ENCODE measurements at regions not wholly inside any gene's neighbourhood (a gene's known extent, or its start where the extent isn't known, plus 50 kb on each side); places are given as distances from the start of the nearest gene placed in this dataset.
A peak's percentile ranks its signal among the peaks of the same experiment; 100 is the strongest.

- Histone ChIP-seq H3K4me2 (ENCODE audit: low read length) (no peak overlapping the region), H3K27ac (ENCODE audit: low read depth, low read length) (no peak overlapping the region), H3K9me3 (ENCODE audit: control insufficient read depth, insufficient read depth, low read length) (no peaks in the 10 kb centered on the region), H3K27me3 (ENCODE audit: control insufficient read depth, low read length) (no peaks in the 10 kb centered on the region), H3K79me2 (ENCODE audit: control insufficient read depth, low read length) (no peaks in the 10 kb centered on the region), H3F3A (ENCODE audit: control insufficient read depth, insufficient read depth) (no peaks in the 10 kb centered on the region), H3K9me2 (replicated peaks; ENCODE audit: control insufficient read depth, low read length) (no peaks in the 10 kb centered on the region), H3K4me1 (ENCODE audit: control insufficient read depth, low read length) (peaks cover 3% of the 10 kb centered on the region; the same call in 1 of the 2 replicates), H3K4me3 (ENCODE audit: low read length) (no peak overlapping the region), H3K36me3 (ENCODE audit: control insufficient read depth, low read length) (no peaks in the 10 kb centered on the region), H4K20me1 (ENCODE audit: control insufficient read depth, insufficient read depth, low read depth, low read length) (no peaks in the 10 kb centered on the region)
- TF ChIP-seq EZH2phosphoT487 (IDR thresholded peaks at IDR 0.05; ENCODE audit: borderline replicate concordance, low read length) = no peak
- TF ChIP-seq CTCF (IDR thresholded peaks at IDR 0.05; ENCODE audit: low read depth, low read length, poor library complexity, severe bottlenecking) = peak; percentile 25
Measured at GRCh38 chr13:79079351-79079839, 326.7 kb downstream of the RBM26 start.

- Histone ChIP-seq H4K20me1 (ENCODE audit: control insufficient read depth, insufficient read depth, low read depth, low read length) (no peaks in the 10 kb centered on the region), H3K9me3 (ENCODE audit: control insufficient read depth, insufficient read depth, low read length) (no peaks in the 10 kb centered on the region), H3K9me2 (replicated peaks; ENCODE audit: control insufficient read depth, low read length) (no peaks in the 10 kb centered on the region), H3K4me3 (ENCODE audit: low read length) (no peak overlapping the region), H3K27ac (ENCODE audit: low read depth, low read length) (no peak overlapping the region), H3F3A (ENCODE audit: control insufficient read depth, insufficient read depth) (no peaks in the 10 kb centered on the region), H3K36me3 (ENCODE audit: control insufficient read depth, low read length) (no peaks in the 10 kb centered on the region), H3K4me2 (ENCODE audit: low read length) (no peak overlapping the region), H3K4me1 (ENCODE audit: control insufficient read depth, low read length) (peaks cover 10% of the 10 kb centered on the region), H3K27me3 (ENCODE audit: control insufficient read depth, low read length) (no peaks in the 10 kb centered on the region), H3K79me2 (ENCODE audit: control insufficient read depth, low read length) (no peaks in the 10 kb centered on the region)
- TF ChIP-seq CTCF (IDR thresholded peaks at IDR 0.05; ENCODE audit: low read depth, low read length, poor library complexity, severe bottlenecking) (no peak), EZH2phosphoT487 (IDR thresholded peaks at IDR 0.05; ENCODE audit: borderline replicate concordance, low read length) (no peak)
Measured at GRCh38 chr13:79075703-79076102, 330.4 kb downstream of the RBM26 start.

GRCh38 chr13:79070343-79070974 lies 335.6 kb downstream of the RBM26 start:
- Histone ChIP-seq H3K4me1 (ENCODE audit: control insufficient read depth, low read length) (peaks cover 20% of the 10 kb centered on the region), H3K4me2 (ENCODE audit: low read length) (peak overlapping the region; percentile 29), H4K20me1 (ENCODE audit: control insufficient read depth, insufficient read depth, low read depth, low read length) (no peaks in the 10 kb centered on the region), H3F3A (ENCODE audit: control insufficient read depth, insufficient read depth) (no peaks in the 10 kb centered on the region), H3K4me3 (ENCODE audit: low read length) (no peak overlapping the region; the same call in 1 of the 2 replicates), H3K27ac (ENCODE audit: low read depth, low read length) (no peak overlapping the region), H3K27me3 (ENCODE audit: control insufficient read depth, low read length) (no peaks in the 10 kb centered on the region), H3K9me2 (replicated peaks; ENCODE audit: control insufficient read depth, low read length) (no peaks in the 10 kb centered on the region), H3K9me3 (ENCODE audit: control insufficient read depth, insufficient read depth, low read length) (no peaks in the 10 kb centered on the region), H3K79me2 (ENCODE audit: control insufficient read depth, low read length) (no peaks in the 10 kb centered on the region), H3K36me3 (ENCODE audit: control insufficient read depth, low read length) (no peaks in the 10 kb centered on the region)
- TF ChIP-seq EZH2phosphoT487 (IDR thresholded peaks at IDR 0.05; ENCODE audit: borderline replicate concordance, low read length) (no peak), CTCF (IDR thresholded peaks at IDR 0.05; ENCODE audit: low read depth, low read length, poor library complexity, severe bottlenecking) (no peak)
